ENCODE measurements at regions not wholly inside any gene's neighbourhood (a gene's known extent, or its start where the extent isn't known, plus 50 kb on each side); places are given as distances from the start of the nearest gene placed in this dataset.
"Not testable (repeated sequence)": the region's sequence is repeated elsewhere in the genome, so short reads cannot be mapped to it uniquely, and the experiment has no call there.

GRCh38 chr5:50343715-50344114 lies 97.4 kb downstream of the EMB start:
- no peaks in the 10 kb centered on the region for H3K27me3 Mint-ChIP-seq (ENCODE audit: unreplicated experiment)
- peaks cover 5% of the 10 kb centered on the region for H3K9me3 Mint-ChIP-seq (ENCODE audit: unreplicated experiment)
- no peak overlapping the region for H3K27ac Mint-ChIP-seq (ENCODE audit: unreplicated experiment)
- H3K4me1 Mint-ChIP-seq (ENCODE audit: unreplicated experiment): no peaks in the 10 kb centered on the region
- H3K36me3 Mint-ChIP-seq (ENCODE audit: unreplicated experiment): no peaks in the 10 kb centered on the region
- no peak overlapping the region for H3K4me3 Mint-ChIP-seq (ENCODE audit: unreplicated experiment)
- no peak for DNase-seq (ENCODE audit: extremely low spot score, unreplicated experiment)
- TF ChIP-seq CTCF (IDR thresholded peaks at IDR 0.05): no peak

GRCh38 chr5:50340757-50341156 lies 100.3 kb downstream of the EMB start:
- peaks cover 11% of the 10 kb centered on the region for H3K9me3 Mint-ChIP-seq (ENCODE audit: unreplicated experiment)
- H3K4me3 Mint-ChIP-seq (ENCODE audit: unreplicated experiment): no peak overlapping the region

DNA sequence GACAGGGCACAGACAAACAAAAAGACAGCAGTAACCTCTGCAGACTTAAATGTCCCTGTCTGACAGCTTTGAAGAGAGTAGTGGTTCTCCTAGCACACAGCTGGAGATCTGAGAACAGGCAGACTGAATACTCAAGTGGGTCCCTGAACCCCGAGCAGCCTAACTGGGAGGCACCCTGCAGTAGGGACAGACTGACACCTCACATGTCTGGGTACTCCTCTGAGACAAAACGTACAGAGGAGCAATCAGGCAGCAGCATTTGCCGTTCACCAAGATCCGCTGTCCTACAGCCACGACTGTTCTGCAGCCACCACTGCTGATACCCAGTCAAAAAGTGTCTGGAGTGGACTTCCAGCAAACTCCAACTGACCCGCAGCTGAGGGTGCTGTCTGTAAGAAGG lies 110.5 kb downstream of the EMB start:
- H3K27me3 Mint-ChIP-seq (ENCODE audit: unreplicated experiment); DNase-seq (ENCODE audit: extremely low spot score, unreplicated experiment); H3K4me1 Mint-ChIP-seq (ENCODE audit: unreplicated experiment); H3K27ac Mint-ChIP-seq (ENCODE audit: unreplicated experiment); H3K36me3 Mint-ChIP-seq (ENCODE audit: unreplicated experiment); H3K4me3 Mint-ChIP-seq (ENCODE audit: unreplicated experiment): not testable (repeated sequence)
- H3K9me3 Mint-ChIP-seq (ENCODE audit: unreplicated experiment): peaks cover 12% of the 10 kb centered on the region

More at GRCh38 chr5:50340757-50341156, 100.3 kb downstream of the EMB start:
- H3K36me3 Mint-ChIP-seq (ENCODE audit: unreplicated experiment): no peaks in the 10 kb centered on the region
- H3K27me3 Mint-ChIP-seq (ENCODE audit: unreplicated experiment): no peaks in the 10 kb centered on the region
- DNase-seq (ENCODE audit: extremely low spot score, unreplicated experiment): no peak
- TF ChIP-seq CTCF (IDR thresholded peaks at IDR 0.05): no peak
- no peak overlapping the region for H3K27ac Mint-ChIP-seq (ENCODE audit: unreplicated experiment)
- H3K4me1 Mint-ChIP-seq (ENCODE audit: unreplicated experiment): no peaks in the 10 kb centered on the region

- no peak for DNase-seq (ENCODE audit: extremely low spot score, unreplicated experiment)
- H3K4me3 Mint-ChIP-seq (ENCODE audit: unreplicated experiment): no peak overlapping the region
- H3K27me3 Mint-ChIP-seq (ENCODE audit: unreplicated experiment): no peaks in the 10 kb centered on the region
- no peak overlapping the region for H3K27ac Mint-ChIP-seq (ENCODE audit: unreplicated experiment)
- no peak for TF ChIP-seq CTCF (IDR thresholded peaks at IDR 0.05)
- H3K4me1 Mint-ChIP-seq (ENCODE audit: unreplicated experiment): no peaks in the 10 kb centered on the region
- H3K9me3 Mint-ChIP-seq (ENCODE audit: unreplicated experiment): peaks cover 12% of the 10 kb centered on the region
- H3K36me3 Mint-ChIP-seq (ENCODE audit: unreplicated experiment): no peaks in the 10 kb centered on the region
Observed at GRCh38 chr5:50328193-50328729, 112.8 kb downstream of the EMB start.

DNA sequence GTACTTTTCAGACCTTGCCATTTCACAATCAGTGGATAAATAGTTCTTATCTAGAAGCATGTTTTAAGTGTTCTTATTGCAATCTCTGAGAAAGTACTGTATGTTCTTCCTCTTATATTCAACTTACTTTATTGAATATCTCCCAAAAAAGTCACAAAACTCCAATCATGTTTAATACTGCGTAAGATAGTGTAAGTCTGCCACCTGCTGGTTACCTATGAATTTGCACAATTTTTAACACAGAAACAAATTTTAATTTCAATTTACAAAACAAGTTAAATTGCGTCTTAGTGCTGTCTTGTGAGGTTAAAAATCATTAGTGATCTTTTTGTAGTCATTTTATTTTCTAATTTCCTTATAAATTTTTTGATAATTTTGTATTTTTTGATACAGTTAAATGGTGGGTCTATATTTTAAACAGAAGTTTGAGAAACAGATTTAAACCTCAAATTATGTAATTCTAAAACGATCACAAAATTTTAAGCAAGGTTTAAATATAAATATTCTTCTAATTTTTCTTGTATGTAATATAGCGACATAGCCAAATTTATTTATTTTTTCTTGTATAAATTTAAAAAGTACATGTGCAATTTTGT lies 115.8 kb downstream of the EMB start:
- Mint-ChIP-seq H3K4me3 (ENCODE audit: unreplicated experiment) (no peak overlapping the region), H3K9me3 (ENCODE audit: unreplicated experiment) (peaks cover 4% of the 10 kb centered on the region), H3K36me3 (ENCODE audit: unreplicated experiment) (no peaks in the 10 kb centered on the region), H3K27me3 (ENCODE audit: unreplicated experiment) (no peaks in the 10 kb centered on the region), H3K4me1 (ENCODE audit: unreplicated experiment) (no peaks in the 10 kb centered on the region), H3K27ac (ENCODE audit: unreplicated experiment) (no peak overlapping the region)
- peak; percentile 74 for TF ChIP-seq CTCF (IDR thresholded peaks at IDR 0.05)
- DNase-seq (ENCODE audit: extremely low spot score, unreplicated experiment): no peak
